Panc1 (cell line): ENCODE measurements at regions not wholly inside any gene's neighbourhood (a gene's known extent, or its start where the extent isn't known, plus 50 kb on each side); places are given as distances from the start of the nearest gene placed in this dataset.

Experiments used
- ATAC-seq: fragments of 200-7000 bp; cut with Tn5 transposase; 2 replicates; pipeline ENCODE4 v1.9.1; 2020; ENCODE audit warnings: mild to moderate bottlenecking, moderate library complexity
- BruUV-seq: library from RNA; stranded (reverse); fragments of 400-500 nt; replicated peaks from 2 replicates; lab custom pipeline; 2021; lab: Mats Ljungman, UMichigan
- CTCF ChIA-PET: fragments of 300-600 bp; sonication (Branson Sonifier 250); formaldehyde crosslinking; loops from one replicate; lab custom pipeline; 2022; ENCODE audit warnings: antibody characterized with exemption; lab: Charles Lee
- POLR2A ChIA-PET: fragments of 300-600 bp; sonication (Branson Sonifier 250); formaldehyde crosslinking; loops from one replicate; lab custom pipeline; 2022; ENCODE audit warnings: antibody characterized with exemption; lab: Charles Lee
- DNase-seq: peaks from one replicate; pipeline ENCODE4 v3.0.0-alpha.2; 2010; ENCODE audit warnings: low read depth, low spot score
- H3K27ac ChIP-seq: 2 replicates; pipeline ENCODE4 v1.5.1; 2011; ENCODE audit warnings: mild to moderate bottlenecking, low read length, inconsistent platforms
- H3K27me3 ChIP-seq: fragments of 200-500 bp; sonication (Bioruptor generic); 2 replicates; pipeline ENCODE4 v1.6.0; 2014; ENCODE audit warnings: low read length, inconsistent platforms; ENCODE audit not compliant: control insufficient read depth, insufficient read depth
- H3K36me3 ChIP-seq: fragments of 200-500 bp; sonication (Bioruptor generic); 2 replicates; pipeline ENCODE4 v1.5.1; 2014; ENCODE audit warnings: inconsistent platforms, mild to moderate bottlenecking, low read length, moderate library complexity; ENCODE audit not compliant: control insufficient read depth, insufficient read depth
- H3K4me1 ChIP-seq: 2 replicates; pipeline ENCODE4 v1.5.1; 2011; ENCODE audit warnings: inconsistent platforms, mild to moderate bottlenecking, low read length, moderate library complexity; ENCODE audit not compliant: control insufficient read depth, insufficient read depth
- H3K4me3 ChIP-seq, 2 experiments: 2 replicates each; pipeline ENCODE4 v1.5.1; 2011 to 2012; ENCODE audit warnings: low read depth in 2 of 2, low read length in 2 of 2, mild to moderate bottlenecking in 2 of 2, inconsistent platforms in 1 of 2, moderate library complexity in 1 of 2
- H3K9me3 ChIP-seq: fragments of 200-500 bp; sonication (Bioruptor generic); 2 replicates; pipeline ENCODE4 v1.5.1; 2014; ENCODE audit warnings: low read depth, mild to moderate bottlenecking, inconsistent platforms, low read length, moderate library complexity; ENCODE audit not compliant: control insufficient read depth, insufficient read depth
- POLR2AphosphoS5 ChIP-seq: IDR thresholded peaks from 2 replicates; pipeline ENCODE4 v1.6.1; 2012; ENCODE audit warnings: mild to moderate bottlenecking, low read depth, low read length, moderate library complexity
- SIN3A ChIP-seq: IDR thresholded peaks from 2 replicates; pipeline ENCODE4 v1.6.1; 2012; ENCODE audit warnings: low read depth, mild to moderate bottlenecking, low read length, moderate library complexity, borderline replicate concordance; ENCODE audit not compliant: insufficient read depth
- TCF7L2 ChIP-seq: IDR thresholded peaks from 2 replicates; pipeline ENCODE4 v1.6.1; 2011; ENCODE audit warnings: mild to moderate bottlenecking, low read depth, low read length, inconsistent platforms
- in situ Hi-C: cut with HindIII; loops from 2 replicates; pipeline ENCODE4 v1.10.0; 2016; ENCODE audit warnings: low sequenced_read_pairs, low pct_unique_long_range_greater_than_20kb
- intact Hi-C: fragments of 100-400 bp; cut with micrococcal nuclease; formaldehyde crosslinking; loops from one replicate; pipeline ENCODE4 v1.10.0; 2022; ENCODE audit not compliant: unreplicated experiment
- TF ChIP-seq, protein P1 (sequence below), 2 experiments: IDR thresholded peaks; 2 replicates each; pipeline ENCODE4 v1.6.1; 2011 to 2012; ENCODE audit warnings: low read depth in 2 of 2, control low read depth in 1 of 2, low read length in 1 of 2, mild to moderate bottlenecking in 1 of 2, moderate library complexity in 1 of 2; ENCODE audit not compliant: insufficient read depth in 1 of 2
- TF ChIP-seq, protein P2 (sequence below): fragments of 450-650 bp; IDR thresholded peaks from 2 replicates; pipeline ENCODE4 v1.5.1; 2017; ENCODE audit warnings: mild to moderate bottlenecking

DNA sequence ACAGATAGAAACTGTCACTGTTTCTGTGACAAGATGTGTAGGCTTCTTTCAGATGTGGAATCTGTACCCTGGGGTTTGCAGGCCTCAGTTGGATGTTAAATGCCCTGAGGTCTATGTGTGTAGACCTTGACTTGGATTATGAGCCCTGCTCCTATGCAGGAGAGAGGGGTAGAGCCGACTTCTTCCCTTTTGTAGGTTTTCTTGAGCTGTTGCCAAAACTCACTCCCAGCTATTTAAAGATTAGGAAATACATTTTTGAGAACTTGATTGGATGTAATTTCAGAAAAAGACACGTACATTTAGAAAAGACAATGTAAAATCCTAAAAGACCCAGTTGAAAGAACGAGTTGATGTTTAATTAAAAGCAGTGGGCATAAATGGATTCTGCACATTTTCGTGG, 374.8 kb downstream of the SLC4A3 start:
- no peak overlapping the region for H3K4me3 ChIP-seq
- intact Hi-C loops: no loop called here
- in situ Hi-C loops: no loop called here
- H3K9me3 ChIP-seq: no peaks in the 10 kb centered on the region
- H3K4me1 ChIP-seq: no peaks in the 10 kb centered on the region
- DNase-seq (no peak), ATAC-seq (no peak)
- TF ChIP-seq POLR2AphosphoS5 (no peak), TCF7L2 (no peak), SIN3A (no peak)
- TF ChIP-seq, protein P1, sequence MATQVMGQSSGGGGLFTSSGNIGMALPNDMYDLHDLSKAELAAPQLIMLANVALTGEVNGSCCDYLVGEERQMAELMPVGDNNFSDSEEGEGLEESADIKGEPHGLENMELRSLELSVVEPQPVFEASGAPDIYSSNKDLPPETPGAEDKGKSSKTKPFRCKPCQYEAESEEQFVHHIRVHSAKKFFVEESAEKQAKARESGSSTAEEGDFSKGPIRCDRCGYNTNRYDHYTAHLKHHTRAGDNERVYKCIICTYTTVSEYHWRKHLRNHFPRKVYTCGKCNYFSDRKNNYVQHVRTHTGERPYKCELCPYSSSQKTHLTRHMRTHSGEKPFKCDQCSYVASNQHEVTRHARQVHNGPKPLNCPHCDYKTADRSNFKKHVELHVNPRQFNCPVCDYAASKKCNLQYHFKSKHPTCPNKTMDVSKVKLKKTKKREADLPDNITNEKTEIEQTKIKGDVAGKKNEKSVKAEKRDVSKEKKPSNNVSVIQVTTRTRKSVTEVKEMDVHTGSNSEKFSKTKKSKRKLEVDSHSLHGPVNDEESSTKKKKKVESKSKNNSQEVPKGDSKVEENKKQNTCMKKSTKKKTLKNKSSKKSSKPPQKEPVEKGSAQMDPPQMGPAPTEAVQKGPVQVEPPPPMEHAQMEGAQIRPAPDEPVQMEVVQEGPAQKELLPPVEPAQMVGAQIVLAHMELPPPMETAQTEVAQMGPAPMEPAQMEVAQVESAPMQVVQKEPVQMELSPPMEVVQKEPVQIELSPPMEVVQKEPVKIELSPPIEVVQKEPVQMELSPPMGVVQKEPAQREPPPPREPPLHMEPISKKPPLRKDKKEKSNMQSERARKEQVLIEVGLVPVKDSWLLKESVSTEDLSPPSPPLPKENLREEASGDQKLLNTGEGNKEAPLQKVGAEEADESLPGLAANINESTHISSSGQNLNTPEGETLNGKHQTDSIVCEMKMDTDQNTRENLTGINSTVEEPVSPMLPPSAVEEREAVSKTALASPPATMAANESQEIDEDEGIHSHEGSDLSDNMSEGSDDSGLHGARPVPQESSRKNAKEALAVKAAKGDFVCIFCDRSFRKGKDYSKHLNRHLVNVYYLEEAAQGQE (IDR thresholded peaks at IDR 0.05; ENCODE audit: insufficient read depth in 1 of 2, low read depth in 2 of 2, low read length in 1 of 2): no peak
- TF ChIP-seq, protein P2, sequence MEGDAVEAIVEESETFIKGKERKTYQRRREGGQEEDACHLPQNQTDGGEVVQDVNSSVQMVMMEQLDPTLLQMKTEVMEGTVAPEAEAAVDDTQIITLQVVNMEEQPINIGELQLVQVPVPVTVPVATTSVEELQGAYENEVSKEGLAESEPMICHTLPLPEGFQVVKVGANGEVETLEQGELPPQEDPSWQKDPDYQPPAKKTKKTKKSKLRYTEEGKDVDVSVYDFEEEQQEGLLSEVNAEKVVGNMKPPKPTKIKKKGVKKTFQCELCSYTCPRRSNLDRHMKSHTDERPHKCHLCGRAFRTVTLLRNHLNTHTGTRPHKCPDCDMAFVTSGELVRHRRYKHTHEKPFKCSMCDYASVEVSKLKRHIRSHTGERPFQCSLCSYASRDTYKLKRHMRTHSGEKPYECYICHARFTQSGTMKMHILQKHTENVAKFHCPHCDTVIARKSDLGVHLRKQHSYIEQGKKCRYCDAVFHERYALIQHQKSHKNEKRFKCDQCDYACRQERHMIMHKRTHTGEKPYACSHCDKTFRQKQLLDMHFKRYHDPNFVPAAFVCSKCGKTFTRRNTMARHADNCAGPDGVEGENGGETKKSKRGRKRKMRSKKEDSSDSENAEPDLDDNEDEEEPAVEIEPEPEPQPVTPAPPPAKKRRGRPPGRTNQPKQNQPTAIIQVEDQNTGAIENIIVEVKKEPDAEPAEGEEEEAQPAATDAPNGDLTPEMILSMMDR: no peak
- ChIA-PET POLR2A (interaction anchor here (0.6 kb wide), 2 partner anchors 42 to 1287 kb away, joined by 3 to 5 read pairs; no protein-coding TSS in a partner anchor), CTCF (no interaction called here)
- BruUV-seq: no TSS peak
- no peak overlapping the region for H3K27ac ChIP-seq
- H3K36me3 ChIP-seq: no peaks in the 10 kb centered on the region
- H3K27me3 ChIP-seq: no peaks in the 10 kb centered on the region

DNA sequence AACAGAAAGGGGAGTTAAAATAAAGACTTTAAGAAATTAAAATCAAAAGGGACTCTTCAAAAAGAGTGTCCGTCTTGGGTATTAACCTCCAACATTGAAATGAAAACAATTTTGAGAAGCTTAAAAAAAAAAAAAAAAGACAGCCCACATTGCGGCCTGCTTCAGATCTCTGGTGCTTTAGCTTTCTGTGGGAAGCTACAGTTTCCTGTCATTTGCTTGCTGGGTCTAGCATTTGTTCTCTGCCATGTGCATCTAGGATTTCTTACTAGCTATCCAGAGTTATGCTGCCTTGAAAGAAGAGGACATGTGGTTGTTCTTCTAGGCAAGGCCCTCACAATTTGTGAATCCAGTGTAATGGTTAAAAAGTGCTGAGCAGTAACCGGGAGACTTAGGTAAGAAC, 375.3 kb downstream of the SLC4A3 start:
- POLR2A ChIA-PET: interaction anchor here (0.6 kb wide), 1 partner anchor 43 kb away, joined by 5 read pairs; no protein-coding TSS in a partner anchor
- no peak overlapping the region for H3K4me3 ChIP-seq
- no peaks in the 10 kb centered on the region for H3K27me3 ChIP-seq
- no peaks in the 10 kb centered on the region for H3K9me3 ChIP-seq
- TF ChIP-seq, protein P1 (IDR thresholded peaks at IDR 0.05; ENCODE audit: insufficient read depth in 1 of 2, low read depth in 2 of 2, low read length in 1 of 2): no peak
- TF ChIP-seq, protein P2: no peak
- TF ChIP-seq SIN3A (no peak), POLR2AphosphoS5 (no peak), TCF7L2 (no peak)
- ATAC-seq (no peak), DNase-seq (no peak)
- intact Hi-C loops (no loop called here), in situ Hi-C loops (no loop called here)
- H3K4me1 ChIP-seq: no peaks in the 10 kb centered on the region
- no TSS peak for BruUV-seq
- no peaks in the 10 kb centered on the region for H3K36me3 ChIP-seq
- CTCF ChIA-PET: no interaction called here
- H3K27ac ChIP-seq: no peak overlapping the region
